ENCODE measurements at regions not wholly inside any gene's neighbourhood (a gene's known extent, or its start where the extent isn't known, plus 50 kb on each side); places are given as distances from the start of the nearest gene placed in this dataset.

DNA sequence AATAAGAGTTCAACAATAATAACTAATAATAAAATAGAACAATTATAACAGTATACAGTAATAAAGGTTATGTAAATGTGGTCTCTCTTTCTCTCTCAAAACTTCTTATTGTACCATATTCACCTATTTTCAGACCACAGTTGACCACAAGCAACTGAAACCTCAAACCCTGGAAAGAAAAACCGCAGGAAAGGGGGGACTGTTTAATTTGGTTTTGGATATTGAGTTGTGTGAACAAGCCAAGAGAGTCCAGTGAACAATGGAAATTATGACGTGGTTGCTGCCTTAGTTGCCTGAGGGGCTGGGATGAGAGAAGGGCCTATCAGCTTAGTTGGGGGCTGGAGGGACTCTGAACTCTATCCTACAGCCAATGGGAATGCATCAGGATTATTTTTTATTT is 178.7 kb upstream of the POU2AF2 start:
- TF ChIP-seq POLR2A (IDR thresholded peaks at IDR 0.05; ENCODE audit: low read depth, low read length) (no peak), TAF1 (IDR thresholded peaks at IDR 0.05; ENCODE audit: low read depth, low read length) (no peak)

Measured in GM12891 (cell line).